HL-60/S4 treated with phorbol 12-myristate 13-acetate at 8.2 ng/mL for 4 days and 3 days (cell line): ENCODE measurements at regions not wholly inside any gene's neighbourhood (a gene's known extent, or its start where the extent isn't known, plus 50 kb on each side); places are given as distances from the start of the nearest gene placed in this dataset.
"Not testable (repeated sequence)": the region's sequence is repeated elsewhere in the genome, so short reads cannot be mapped to it uniquely, and the experiment has no call there.

Experiments used
- in situ Hi-C: fragments of 300-500 bp; cut with MboI; formaldehyde crosslinking; loops from 2 replicates; pipeline ENCODE4 v1.15.0; 2022; ENCODE audit warnings: low sequenced_read_pairs

DNA sequence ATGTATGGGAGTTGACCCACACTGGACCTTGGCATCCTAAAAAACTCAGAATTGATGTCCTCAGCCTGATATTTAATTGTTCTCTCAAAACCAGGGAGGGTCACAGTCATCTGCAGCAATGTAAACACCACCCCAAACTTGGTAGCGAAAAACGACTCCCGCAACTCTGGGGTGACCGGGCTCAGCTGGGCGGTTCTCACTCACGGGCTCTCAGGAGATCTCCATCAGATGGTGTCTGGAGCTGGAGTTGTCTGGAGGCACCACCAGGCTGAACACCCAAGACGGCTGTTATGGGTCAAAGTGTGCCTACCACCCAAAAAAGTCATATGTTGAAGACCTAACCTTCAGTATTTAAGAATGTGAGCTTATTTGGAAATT is 50.9 kb upstream of the NXT1 start:
- in situ Hi-C loops = no loop called here

DNA sequence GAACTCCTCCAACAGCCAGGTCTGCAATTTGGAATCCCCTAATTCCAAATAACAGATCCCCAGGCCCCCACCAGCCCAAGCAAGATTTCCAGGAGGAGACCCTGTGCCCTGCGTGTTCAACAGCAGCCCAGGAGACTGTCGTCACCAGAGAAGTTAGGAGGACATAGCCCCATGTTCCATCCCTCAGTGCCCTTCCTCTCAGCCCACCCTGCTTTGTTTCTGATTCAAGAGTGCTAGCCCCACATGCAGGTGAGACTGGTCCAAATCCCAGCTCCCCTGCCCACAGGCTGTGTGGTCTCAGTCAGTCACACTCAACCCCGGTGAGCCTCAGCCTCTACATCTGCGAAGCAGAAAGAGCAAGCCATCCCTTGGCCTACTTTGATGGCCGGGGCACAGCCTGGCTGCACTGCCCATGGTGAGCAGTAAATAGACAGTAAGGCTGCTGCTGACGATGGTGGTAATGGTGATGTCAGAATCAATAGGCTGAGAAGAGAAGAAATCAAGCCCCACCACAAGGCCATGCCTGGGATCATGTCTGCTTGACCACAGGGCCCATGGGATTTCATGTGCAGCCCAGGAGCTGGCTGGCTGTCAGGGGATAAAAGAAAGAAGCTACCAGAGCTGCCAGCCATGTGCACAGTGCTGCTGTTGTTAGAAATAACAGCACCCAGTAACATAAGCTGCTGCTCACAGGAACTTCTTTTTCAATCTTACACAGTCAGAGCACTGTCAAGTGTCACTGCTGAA is 51.5 kb upstream of the NXT1 start:
- in situ Hi-C loops = no loop called here

DNA sequence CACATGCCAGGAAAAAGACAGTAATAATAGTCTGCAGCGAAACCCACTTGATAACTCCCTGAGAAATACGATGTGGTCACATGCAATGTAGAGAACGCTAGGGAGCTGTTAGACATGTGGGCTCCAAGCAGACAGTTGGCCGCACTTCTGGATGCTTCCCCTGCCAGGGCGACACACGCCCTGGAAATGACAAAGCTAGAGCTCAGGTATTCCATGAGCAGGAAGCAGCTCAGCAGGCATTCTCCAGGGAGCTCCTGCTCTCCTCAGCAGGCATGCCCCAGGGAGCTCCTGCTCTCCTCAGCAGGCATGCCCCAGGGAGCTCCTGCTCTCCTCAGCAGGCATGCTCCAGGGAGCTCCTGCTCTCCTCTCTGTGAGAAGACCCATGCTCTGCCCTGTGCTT is 52.4 kb upstream of the NXT1 start:
- in situ Hi-C loops = no loop called here

DNA sequence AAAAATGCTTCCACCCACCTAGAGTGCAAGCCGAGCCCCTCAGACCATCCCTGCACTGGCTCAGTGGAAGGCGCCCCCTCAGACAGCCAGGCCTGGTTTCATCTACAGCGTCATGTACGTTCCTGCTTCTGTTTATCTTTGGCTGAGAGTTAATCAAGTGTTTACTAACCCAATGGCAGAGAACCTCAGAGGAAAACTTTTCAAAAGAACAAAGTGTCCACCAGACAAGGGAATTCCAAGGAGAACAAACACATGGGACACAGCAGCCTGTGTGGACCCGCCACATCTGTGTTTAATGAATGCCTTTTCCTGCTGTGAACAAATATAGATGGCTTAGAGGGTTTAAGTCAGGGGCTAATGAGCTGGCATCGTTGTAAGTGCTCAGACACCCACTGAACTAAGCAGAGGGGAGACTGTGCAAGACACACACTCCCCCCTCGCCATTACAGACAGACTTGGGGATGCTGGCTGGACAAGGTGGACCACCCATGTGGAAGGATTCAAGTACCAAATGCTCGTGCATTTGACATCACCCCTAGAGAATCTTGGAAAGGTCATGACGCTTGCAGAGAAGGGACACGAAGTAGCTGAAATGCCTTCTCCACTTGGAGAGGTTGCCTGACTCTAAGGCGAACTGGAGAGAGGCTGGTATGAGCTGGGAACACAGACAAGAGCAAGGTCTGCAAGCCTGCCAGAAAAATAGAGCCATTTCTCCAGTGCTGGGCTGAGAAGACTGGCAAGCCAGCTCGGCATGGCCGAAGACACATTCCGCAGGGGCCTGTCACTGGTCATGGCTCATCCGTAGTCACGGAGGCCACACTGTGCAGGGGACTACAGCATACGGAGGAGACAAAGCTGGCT is 53.5 kb upstream of the NXT1 start:
- in situ Hi-C loops = no loop called here

DNA sequence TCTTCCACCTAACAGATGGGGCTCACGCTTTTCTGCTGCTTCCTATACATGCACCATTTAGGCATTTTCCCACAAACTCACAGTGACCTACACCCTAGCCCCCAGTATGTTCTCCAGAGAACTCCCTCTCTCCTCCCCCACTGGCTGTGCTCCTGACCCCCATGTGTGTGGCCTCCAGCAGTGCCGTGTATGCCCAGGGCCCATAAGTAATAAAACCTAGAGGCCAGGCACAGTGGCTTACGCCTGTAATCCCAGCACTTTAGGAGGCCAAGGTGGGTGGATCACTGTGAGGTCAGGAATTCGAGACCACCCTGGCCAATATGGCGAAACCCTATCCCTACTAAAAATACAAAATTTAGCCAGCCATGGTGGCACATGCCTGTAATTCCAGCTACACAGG is 54.7 kb upstream of the NXT1 start:
- in situ Hi-C loops = no loop called here

DNA sequence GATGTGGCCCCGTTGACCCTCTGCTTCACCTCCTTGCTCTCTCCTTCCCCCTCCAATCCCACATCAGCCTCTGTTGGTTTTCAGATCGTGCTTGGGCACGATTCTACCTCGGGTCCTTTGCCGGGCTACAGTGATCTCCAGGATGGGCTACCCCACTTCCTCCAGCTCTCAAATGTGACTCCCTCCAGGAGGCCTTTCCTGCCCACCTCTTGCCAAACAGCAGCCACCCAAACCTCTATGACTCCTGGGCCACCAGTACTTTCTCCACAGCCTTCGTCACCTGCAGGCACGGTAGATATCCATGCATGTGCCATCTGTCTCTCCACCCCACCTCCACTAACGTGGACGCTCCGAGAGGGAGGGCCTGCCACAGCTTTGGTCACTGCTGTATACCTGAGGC is 55.9 kb upstream of the NXT1 start:
- in situ Hi-C loops = no loop called here

DNA sequence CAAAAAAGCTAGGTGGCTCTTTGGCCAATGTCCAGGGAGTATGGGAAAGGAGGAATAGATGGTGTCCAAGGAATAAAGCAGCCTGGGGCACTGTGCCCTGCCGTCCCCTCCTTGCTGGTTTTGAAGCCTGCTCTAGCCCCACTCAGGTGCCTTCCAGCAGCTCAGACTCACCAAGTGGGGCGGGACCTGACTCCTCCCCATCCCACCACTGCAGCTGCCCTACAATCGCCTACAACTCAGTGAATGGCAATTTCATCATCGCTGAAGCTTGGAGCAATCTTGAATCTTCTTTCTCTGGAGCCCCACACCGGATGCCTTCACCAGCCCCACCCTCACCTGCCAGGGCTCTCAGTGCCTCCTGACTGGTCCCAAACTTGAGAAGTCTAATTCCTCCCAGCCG is 56.4 kb upstream of the NXT1 start:
- in situ Hi-C loops = no loop called here

DNA sequence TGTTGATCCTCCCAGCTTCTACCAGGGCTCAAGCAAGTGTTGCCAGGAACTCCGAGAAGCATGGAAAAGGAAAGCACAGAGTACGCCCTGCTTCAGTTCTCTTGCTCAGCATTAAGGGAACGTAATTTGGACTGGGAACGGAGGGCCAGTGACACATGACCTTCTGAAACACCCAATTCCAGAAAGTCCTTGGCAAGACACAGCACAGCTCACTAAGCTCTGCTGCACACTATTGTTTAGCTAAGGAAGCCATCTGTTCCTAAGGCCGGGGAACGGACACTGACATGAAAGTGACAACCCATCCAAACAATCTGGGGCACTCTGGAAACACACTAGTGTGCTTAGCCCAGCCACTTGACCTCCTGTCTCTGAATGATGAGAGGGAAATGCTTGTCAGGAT is 56.9 kb upstream of the NXT1 start:
- in situ Hi-C loops = no loop called here

DNA sequence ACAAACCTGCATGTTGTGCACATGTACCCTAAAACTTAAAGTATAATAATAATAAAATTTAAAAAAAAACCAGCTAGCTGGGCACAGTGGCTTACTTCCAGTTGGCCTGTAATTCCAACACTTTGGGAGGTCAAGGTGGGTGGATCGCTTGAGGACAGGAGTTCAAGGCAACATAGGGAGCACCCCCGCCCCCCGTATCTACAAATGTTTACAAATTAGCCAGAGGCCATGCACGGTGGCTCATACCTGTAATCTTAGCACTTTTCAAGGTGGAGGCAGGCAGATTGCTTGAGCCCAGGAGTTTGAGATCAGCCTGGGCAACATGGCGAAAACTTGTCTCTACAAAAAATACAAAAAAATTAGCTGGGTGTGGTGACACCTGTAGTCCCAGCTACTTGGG is 58.3 kb upstream of the NXT1 start:
- in situ Hi-C loops = not testable (repeated sequence)

DNA sequence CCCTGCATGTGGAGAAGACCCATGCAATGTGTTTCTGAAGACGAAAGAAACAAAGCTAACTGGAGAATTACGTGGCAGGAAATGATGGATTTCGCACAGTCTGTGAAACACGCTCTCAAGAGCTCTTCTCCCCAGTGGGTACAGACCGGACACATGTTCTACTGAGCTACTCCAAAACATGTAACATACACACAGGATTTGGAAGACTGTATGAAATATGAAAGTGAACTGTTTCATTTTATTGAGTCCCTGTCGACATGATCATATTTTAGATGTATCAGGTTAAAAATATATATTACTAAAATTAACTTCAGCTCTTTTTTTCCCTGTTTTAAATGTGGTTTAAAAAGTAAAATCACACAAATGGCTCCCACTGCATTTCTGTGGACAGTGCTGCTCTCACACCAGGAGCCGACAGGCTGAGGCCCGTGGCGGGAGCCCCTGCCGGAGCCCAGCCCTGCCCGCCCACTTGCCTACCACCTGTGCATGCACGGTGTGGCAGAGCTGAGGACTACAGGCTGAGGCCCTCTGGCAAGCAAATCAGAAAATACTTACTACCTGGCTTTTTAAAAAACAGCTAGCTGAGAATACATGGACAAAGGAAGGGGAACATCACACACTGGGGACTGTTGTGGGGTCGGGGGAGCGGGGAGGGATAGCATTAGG is 58.9 kb upstream of the NXT1 start:
- in situ Hi-C loops = no loop called here

DNA sequence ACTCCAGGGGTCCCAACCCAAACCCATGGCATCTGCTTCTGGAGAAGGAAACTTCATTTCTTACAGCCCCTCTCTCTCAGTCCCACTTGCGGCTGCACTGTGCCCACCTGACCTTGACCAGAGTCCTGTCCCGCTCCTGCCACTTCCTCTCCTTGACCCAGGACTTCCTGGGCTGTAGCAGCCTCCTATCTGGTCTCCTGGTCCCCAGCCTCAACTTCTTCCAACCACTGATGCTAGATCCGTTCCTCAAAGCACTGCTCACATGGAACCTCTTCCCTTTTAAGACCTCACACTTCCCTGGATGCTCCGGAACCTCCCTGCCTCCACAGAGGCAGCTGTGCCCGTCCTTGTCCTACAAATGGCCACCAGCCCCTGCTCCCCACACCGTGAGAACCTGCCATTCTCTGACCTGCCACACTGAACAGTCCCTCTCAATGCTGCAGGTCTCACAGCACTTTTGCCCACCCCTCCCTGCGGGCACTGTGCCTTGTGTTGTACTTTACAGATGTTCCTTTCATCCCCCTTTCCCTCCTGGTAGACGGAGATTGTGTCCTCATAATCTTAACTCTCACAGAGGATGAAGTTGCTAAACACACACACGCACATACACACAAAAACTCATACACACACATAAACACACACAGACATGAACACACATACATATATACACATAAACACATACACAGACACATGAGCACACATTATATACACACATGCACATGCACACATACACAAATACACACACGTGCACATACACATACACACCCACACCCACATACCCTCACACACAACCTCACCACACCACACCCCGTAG is 59.6 kb upstream of the NXT1 start:
- in situ Hi-C loops = no loop called here

DNA sequence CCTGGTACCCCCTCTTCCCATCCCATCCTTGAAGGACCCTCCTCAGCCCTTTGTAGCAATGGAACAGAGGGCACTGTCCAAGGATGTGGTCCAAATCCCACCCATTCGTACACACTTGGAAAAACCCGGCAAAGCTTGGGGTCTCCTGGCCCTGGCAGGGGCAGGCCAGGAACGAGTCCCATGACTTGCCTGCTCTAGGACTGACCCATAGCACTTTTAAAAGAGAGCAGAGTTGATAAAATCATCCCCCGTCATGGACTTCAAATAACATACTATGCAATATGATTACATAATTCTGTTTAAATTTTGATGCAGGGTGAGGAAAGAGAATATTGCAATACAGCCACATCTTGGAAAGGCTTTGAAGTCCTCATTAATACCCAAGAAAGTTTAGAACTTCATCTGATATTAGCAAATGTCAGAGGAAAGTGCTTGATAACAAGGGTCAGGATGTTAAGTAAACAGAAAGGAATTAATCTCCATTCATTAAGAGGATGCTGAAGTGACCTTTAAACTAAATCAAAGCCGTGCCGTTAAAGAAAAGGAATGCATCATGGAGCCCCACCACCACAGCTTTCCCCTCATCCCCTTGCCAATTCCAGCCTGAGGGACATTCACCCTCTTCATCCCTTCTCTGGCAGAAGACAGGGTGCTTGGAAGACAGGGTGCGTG is 60.7 kb upstream of the NXT1 start:
- in situ Hi-C loops = no loop called here

DNA sequence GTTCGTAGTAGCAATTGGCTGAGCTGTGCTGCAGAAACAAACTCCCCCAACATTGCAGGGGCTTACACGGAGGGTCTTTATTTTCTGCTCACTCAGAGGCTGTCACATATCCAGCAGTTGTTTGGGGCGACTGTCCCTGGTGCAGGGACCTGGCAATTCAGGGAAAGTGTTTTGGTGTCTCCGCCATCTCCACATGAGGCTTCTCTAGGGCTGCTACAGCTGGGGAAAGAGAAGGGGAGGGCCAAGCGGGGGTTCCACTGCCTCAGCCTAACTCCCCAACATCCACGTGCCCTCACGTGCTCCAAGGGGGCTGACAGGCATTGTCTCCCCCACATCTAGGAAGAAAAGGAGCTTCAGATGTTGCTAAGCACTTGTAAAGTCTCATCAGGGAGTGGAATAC is 61.3 kb upstream of the NXT1 start:
- in situ Hi-C loops = no loop called here

DNA sequence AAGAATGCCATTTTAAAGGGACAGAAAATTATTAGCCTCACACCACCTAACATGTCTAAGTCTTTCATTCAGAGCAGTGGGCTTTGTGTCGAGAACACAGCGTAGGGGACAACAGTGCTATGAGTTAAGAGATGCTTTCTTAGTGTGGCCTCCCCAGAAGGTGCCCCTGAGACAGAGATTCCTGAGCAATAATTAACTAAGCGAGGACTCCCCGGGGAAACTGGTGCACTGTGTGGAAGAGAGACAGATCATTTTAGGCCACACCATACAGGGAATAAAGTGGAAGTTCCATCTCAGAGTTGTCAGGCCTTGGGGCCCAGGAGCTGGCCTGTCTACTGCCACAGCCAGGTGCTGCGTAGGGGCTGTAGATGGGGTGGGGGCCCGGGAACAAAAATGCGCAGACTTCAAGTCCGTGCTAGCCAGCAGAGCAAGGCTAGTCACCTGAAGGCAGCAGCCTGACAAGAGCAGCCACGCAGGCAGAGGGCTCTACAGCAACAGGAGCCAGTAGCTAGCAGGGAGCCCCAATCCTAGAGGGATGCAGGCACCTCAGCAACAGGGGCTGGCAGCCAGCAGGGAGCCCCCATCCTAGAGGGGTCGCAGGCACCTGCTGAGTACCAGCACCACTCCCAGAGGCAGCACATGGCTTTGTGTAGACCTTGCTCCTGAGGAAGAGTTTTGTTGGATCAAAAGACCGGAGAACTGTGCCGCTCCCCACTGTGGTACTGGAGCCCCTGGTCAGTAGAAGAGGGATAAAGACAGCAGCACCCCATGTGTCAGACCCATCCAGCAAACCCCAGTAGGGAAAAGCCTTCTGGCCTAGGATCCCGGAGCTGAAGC is 63.0 kb upstream of the NXT1 start:
- in situ Hi-C loops = no loop called here

DNA sequence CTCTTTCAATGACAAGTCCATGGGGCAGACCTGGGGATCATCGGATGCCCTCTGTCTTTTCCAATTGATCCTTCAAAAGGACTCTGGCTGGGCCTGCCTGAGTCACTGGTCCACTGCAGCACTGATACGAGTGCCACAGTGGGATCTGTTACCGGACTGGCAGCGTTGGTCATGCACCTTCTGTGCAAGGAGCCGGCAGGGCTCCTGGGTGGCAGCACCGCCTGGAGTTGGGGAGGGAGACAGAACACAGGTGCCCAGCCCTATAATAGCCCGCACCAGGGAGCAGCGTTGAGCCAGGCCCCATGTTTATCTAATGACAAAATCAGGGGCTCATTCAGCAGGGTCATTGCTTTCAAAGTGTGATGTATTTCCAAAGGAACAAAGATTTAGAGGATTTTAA is 64.2 kb upstream of the NXT1 start:
- in situ Hi-C loops = no loop called here

DNA sequence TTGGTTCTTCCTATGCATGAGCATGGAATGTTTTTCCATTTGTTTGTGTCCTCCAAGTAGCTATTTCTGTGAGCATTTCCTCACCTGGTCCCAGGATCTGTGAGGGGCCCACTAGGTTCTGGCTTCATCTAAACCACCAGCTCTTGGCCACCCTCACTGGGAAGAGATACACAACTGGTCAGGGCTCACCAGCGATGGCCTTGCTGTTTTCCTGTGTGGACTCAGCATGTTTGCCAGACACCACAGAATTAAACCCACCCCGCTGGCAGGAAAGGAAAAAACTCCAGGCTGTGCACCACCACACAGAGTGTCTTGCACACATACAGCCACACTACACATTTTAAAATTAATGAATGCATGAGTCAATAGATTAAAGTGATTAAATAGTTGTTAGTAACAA is 65.1 kb upstream of the NXT1 start:
- in situ Hi-C loops = no loop called here

DNA sequence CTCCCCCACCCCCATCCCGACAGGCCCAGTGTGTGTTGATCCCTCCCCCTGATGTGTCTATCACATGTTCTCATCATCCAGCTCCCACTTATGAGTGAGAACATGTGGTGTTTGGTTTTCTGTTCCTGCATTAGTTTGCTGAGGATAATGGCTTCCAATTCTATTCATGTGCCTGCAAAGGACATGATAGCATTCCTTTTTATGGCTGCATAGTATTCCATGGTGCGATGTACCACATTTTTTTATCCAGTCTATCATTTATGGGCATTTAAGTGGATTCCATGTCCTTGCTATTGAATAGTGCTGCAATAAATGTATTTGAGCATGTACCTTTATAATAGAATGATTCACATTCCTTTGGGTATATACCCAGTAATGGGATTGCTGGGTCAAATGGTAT is 66.6 kb upstream of the NXT1 start:
- in situ Hi-C loops = no loop called here

DNA sequence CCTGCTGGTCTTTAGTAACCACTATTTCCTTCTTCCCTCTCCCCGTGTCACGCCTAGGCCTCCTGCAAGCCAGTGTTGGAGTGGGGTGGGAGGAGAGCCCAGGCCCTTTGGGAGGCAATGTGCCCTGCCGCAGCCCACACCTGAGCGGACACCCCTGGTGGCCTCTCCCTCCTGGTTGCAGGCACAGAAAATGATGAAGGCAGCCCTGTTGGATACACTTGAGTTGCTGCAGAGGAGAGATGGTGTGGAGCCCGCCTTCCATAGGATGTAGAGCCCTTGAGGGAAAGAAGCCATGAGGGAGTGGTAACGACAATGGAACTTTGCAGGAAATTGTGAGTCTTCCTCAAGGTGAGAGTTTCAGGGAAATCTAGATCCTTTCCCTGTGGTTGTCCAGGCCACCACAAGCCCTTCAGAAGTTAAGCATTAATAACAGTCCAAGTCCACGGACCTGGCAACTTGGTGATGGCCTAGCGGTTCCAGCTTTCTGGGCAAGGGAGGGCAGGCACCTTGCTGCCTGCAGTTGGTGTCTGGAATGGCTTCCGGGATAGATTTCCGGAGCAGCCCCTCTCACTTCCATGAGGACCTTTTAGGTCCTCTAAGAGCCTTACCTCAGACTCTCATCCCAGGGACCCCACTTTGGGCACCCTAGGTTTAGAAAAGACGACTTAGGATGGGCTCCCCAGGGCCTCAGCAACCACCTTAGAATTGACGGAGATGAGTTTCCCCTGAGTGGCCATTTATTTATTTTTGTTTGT is 67.3 kb upstream of the NXT1 start:
- in situ Hi-C loops = no loop called here

DNA sequence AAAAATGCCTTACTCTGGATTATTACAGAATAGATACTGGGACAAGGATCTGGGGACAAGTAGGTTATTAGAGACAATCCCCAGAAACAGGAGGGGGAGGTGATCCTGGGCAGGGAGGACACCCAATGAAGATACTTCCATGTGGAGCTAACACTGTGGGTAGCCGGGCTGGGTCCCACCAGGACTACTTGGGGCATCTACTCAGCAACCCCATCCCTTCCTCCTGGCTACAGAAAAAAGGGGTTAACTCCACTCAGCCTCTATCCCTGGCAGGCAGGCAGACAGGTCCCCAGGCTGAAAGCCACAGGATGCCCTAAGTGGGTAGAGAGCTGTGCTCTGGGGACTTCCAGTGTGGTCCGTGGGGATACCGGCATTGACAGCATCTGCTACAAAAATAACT is 68.0 kb upstream of the NXT1 start:
- in situ Hi-C loops = no loop called here
